ENCODE measurements at regions not wholly inside any gene's neighbourhood (a gene's known extent, or its start where the extent isn't known, plus 50 kb on each side); places are given as distances from the start of the nearest gene placed in this dataset.

- DNase-seq = no peak
- peaks cover 2 to 21% (median 13%) of the 10 kb centered on the region in 8 donors for H3K9me3 Mint-ChIP-seq
- ChIA-PET POLR2A (ENCODE audit: partially characterized antibody) (no interaction called here), CTCF (ENCODE audit: partially characterized antibody) (no interaction called here)
- H3K4me1 Mint-ChIP-seq = no peaks in the 10 kb centered on the region
- no peak overlapping the region for H3K4me3 Mint-ChIP-seq
- Histone ChIP-seq H3K4me3 (ENCODE audit: low read length in 2 of 2) (no peak overlapping the region), H3K27ac (ENCODE audit: low read depth, low read length) (no peak overlapping the region), H3K36me3 (ENCODE audit: insufficient read depth, low read length) (no peaks in the 10 kb centered on the region), H3K27me3 (ENCODE audit: insufficient read depth, low read length) (no peaks in the 10 kb centered on the region), H3K9me3 (ENCODE audit: control insufficient read depth in 1 of 2, low read length in 2 of 2) (no peaks in the 10 kb centered on the region), H3K4me1 (ENCODE audit: insufficient read depth, low read length) (no peaks in the 10 kb centered on the region)
- no peaks in the 10 kb centered on the region for H3K27me3 Mint-ChIP-seq
- H3K27ac Mint-ChIP-seq = no peak overlapping the region
- intact Hi-C loops (cut with micrococcal nuclease) = no loop called here
- H3K36me3 Mint-ChIP-seq = no peaks in the 10 kb centered on the region
Measured at GRCh38 chr18:70982292-70982691, 693.4 kb downstream of the SOCS6 start.

- POLR2A ChIA-PET (ENCODE audit: partially characterized antibody) = no interaction called here
- H3K36me3 ChIP-seq (ENCODE audit: insufficient read depth, low read length) = no peaks in the 10 kb centered on the region
- Mint-ChIP-seq H3K4me3 (peak overlapping the region in 1 of 8 donors; percentile 49), H3K36me3 (no peaks in the 10 kb centered on the region), H3K9me3 (peaks cover 2 to 15% (median 11%) of the 10 kb centered on the region in 8 donors), H3K27me3 (no peaks in the 10 kb centered on the region), H3K27ac (no peak overlapping the region), H3K4me1 (no peaks in the 10 kb centered on the region)
- no peaks in the 10 kb centered on the region for H3K27me3 ChIP-seq (ENCODE audit: insufficient read depth, low read length)
- intact Hi-C loops (cut with micrococcal nuclease) = no loop called here
- no peaks in the 10 kb centered on the region for H3K4me1 ChIP-seq (ENCODE audit: insufficient read depth, low read length)
- CTCF ChIA-PET (ENCODE audit: partially characterized antibody) = no interaction called here
- no peak overlapping the region for H3K27ac ChIP-seq (ENCODE audit: low read depth, low read length)
- H3K9me3 ChIP-seq (ENCODE audit: control insufficient read depth in 1 of 2, low read length in 2 of 2) = no peaks in the 10 kb centered on the region
- no peak overlapping the region for H3K4me3 ChIP-seq (ENCODE audit: low read length in 2 of 2)
- DNase-seq = no peak
Measured at GRCh38 chr18:70981400-70982140, 692.7 kb downstream of the SOCS6 start.

- DNase-seq = no peak
- H3K27ac Mint-ChIP-seq = no peak overlapping the region
- Histone ChIP-seq H3K9me3 (ENCODE audit: control insufficient read depth in 1 of 2, low read length in 2 of 2) (no peaks in the 10 kb centered on the region), H3K27ac (ENCODE audit: low read depth, low read length) (no peak overlapping the region), H3K27me3 (ENCODE audit: insufficient read depth, low read length) (no peaks in the 10 kb centered on the region), H3K4me3 (ENCODE audit: low read length in 2 of 2) (no peak overlapping the region), H3K4me1 (ENCODE audit: insufficient read depth, low read length) (no peaks in the 10 kb centered on the region), H3K36me3 (ENCODE audit: insufficient read depth, low read length) (no peaks in the 10 kb centered on the region)
- CTCF ChIA-PET (ENCODE audit: partially characterized antibody) = no interaction called here
- intact Hi-C loops (cut with micrococcal nuclease) = no loop called here
- H3K27me3 Mint-ChIP-seq = peaks cover 0 to 2% of the 10 kb centered on the region in 2 donors
- H3K4me1 Mint-ChIP-seq = no peaks in the 10 kb centered on the region
- H3K4me3 Mint-ChIP-seq = no peak overlapping the region
- POLR2A ChIA-PET (ENCODE audit: partially characterized antibody) = no interaction called here
- H3K9me3 Mint-ChIP-seq = peaks cover 0 to 8% (median 3%) of the 10 kb centered on the region in 8 donors
- no peaks in the 10 kb centered on the region for H3K36me3 Mint-ChIP-seq
Measured at GRCh38 chr18:70973626-70974025, 684.8 kb downstream of the SOCS6 start.

GRCh38 chr18:70966419-70966818, 677.6 kb downstream of the SOCS6 start:
- Mint-ChIP-seq H3K36me3 (no peaks in the 10 kb centered on the region), H3K27ac (no peak overlapping the region)

GRCh38 chr18:70961939-70962338, 673.1 kb downstream of the SOCS6 start:
- ChIA-PET CTCF (ENCODE audit: partially characterized antibody) (no interaction called here), POLR2A (ENCODE audit: partially characterized antibody) (no interaction called here)
- Mint-ChIP-seq H3K9me3 (peaks cover 0 to 11% (median 2%) of the 10 kb centered on the region in 8 donors), H3K4me3 (no peak overlapping the region), H3K27me3 (no peaks in the 10 kb centered on the region), H3K4me1 (no peaks in the 10 kb centered on the region), H3K27ac (no peak overlapping the region), H3K36me3 (no peaks in the 10 kb centered on the region)
- Histone ChIP-seq H3K36me3 (ENCODE audit: insufficient read depth, low read length) (no peaks in the 10 kb centered on the region), H3K27me3 (ENCODE audit: insufficient read depth, low read length) (no peaks in the 10 kb centered on the region), H3K4me3 (ENCODE audit: low read length in 2 of 2) (no peak overlapping the region), H3K27ac (ENCODE audit: low read depth, low read length) (no peak overlapping the region), H3K4me1 (ENCODE audit: insufficient read depth, low read length) (no peaks in the 10 kb centered on the region), H3K9me3 (ENCODE audit: control insufficient read depth in 1 of 2, low read length in 2 of 2) (no peaks in the 10 kb centered on the region)
- intact Hi-C loops (cut with micrococcal nuclease) = no loop called here
- no peak for DNase-seq

More at GRCh38 chr18:70966419-70966818, 677.6 kb downstream of the SOCS6 start:
- DNase-seq = no peak
- Histone ChIP-seq H3K4me3 (ENCODE audit: low read length in 2 of 2) (no peak overlapping the region), H3K27me3 (ENCODE audit: insufficient read depth, low read length) (no peaks in the 10 kb centered on the region), H3K36me3 (ENCODE audit: insufficient read depth, low read length) (no peaks in the 10 kb centered on the region), H3K4me1 (ENCODE audit: insufficient read depth, low read length) (no peaks in the 10 kb centered on the region), H3K27ac (ENCODE audit: low read depth, low read length) (no peak overlapping the region), H3K9me3 (ENCODE audit: control insufficient read depth in 1 of 2, low read length in 2 of 2) (no peaks in the 10 kb centered on the region)
- intact Hi-C loops (cut with micrococcal nuclease) = no loop called here
- ChIA-PET POLR2A (ENCODE audit: partially characterized antibody) (no interaction called here), CTCF (ENCODE audit: partially characterized antibody) (no interaction called here)
- Mint-ChIP-seq H3K9me3 (peaks cover 0 to 9% (median 3%) of the 10 kb centered on the region in 8 donors), H3K27me3 (no peaks in the 10 kb centered on the region), H3K4me3 (no peak overlapping the region), H3K4me1 (no peaks in the 10 kb centered on the region)

GRCh38 chr18:70956554-70956953, 667.7 kb downstream of the SOCS6 start:
- no peaks in the 10 kb centered on the region for H3K36me3 Mint-ChIP-seq
- no peak overlapping the region for H3K27ac Mint-ChIP-seq
- Histone ChIP-seq H3K4me3 (ENCODE audit: low read length in 2 of 2) (no peak overlapping the region), H3K27ac (ENCODE audit: low read depth, low read length) (no peak overlapping the region), H3K9me3 (ENCODE audit: control insufficient read depth in 1 of 2, low read length in 2 of 2) (no peaks in the 10 kb centered on the region), H3K4me1 (ENCODE audit: insufficient read depth, low read length) (no peaks in the 10 kb centered on the region), H3K27me3 (ENCODE audit: insufficient read depth, low read length) (no peaks in the 10 kb centered on the region), H3K36me3 (ENCODE audit: insufficient read depth, low read length) (no peaks in the 10 kb centered on the region)
- no peak for DNase-seq
- ChIA-PET CTCF (ENCODE audit: partially characterized antibody) (no interaction called here), POLR2A (ENCODE audit: partially characterized antibody) (no interaction called here)
- intact Hi-C loops (cut with micrococcal nuclease) = no loop called here
- H3K4me3 Mint-ChIP-seq = no peak overlapping the region
- H3K4me1 Mint-ChIP-seq = no peaks in the 10 kb centered on the region
- H3K27me3 Mint-ChIP-seq = no peaks in the 10 kb centered on the region
- H3K9me3 Mint-ChIP-seq = peaks cover 0 to 8% (median 4%) of the 10 kb centered on the region in 8 donors

GRCh38 chr18:70936160-70936559, 647.3 kb downstream of the SOCS6 start:
- CTCF ChIA-PET (ENCODE audit: partially characterized antibody) = interaction anchor here (0.6 kb wide), 1 partner anchor 17 kb away, joined by 3 read pairs; no protein-coding TSS in a partner anchor
- intact Hi-C loops (cut with micrococcal nuclease) = no loop called here
- H3K27ac Mint-ChIP-seq = no peak overlapping the region

More at GRCh38 chr18:70936160-70936559, 647.3 kb downstream of the SOCS6 start:
- Mint-ChIP-seq H3K4me1 (peaks cover 0 to 2% (median 0%) of the 10 kb centered on the region in 4 donors), H3K36me3 (no peaks in the 10 kb centered on the region), H3K4me3 (no peak overlapping the region), H3K27me3 (no peaks in the 10 kb centered on the region), H3K9me3 (peaks cover 0 to 2% (median 0%) of the 10 kb centered on the region in 8 donors)
- no peaks in the 10 kb centered on the region for H3K9me3 ChIP-seq (ENCODE audit: control insufficient read depth in 1 of 2, low read length in 2 of 2)
- no peak overlapping the region for H3K27ac ChIP-seq (ENCODE audit: low read depth, low read length)
- no peak overlapping the region for H3K4me3 ChIP-seq (ENCODE audit: low read length in 2 of 2)
- no peaks in the 10 kb centered on the region for H3K36me3 ChIP-seq (ENCODE audit: insufficient read depth, low read length)
- POLR2A ChIA-PET (ENCODE audit: partially characterized antibody) = no interaction called here
- no peak for DNase-seq
- no peaks in the 10 kb centered on the region for H3K27me3 ChIP-seq (ENCODE audit: insufficient read depth, low read length)
- no peaks in the 10 kb centered on the region for H3K4me1 ChIP-seq (ENCODE audit: insufficient read depth, low read length)
